ENCODE measurements at regions not wholly inside any gene's neighbourhood (a gene's known extent, or its start where the extent isn't known, plus 50 kb on each side); places are given as distances from the start of the nearest gene placed in this dataset.

GRCh38 chr17:53659181-53659580 lies 163.5 kb upstream of the KIF2B start:
- no peak for TF ChIP-seq FOXK1 (CRISPR knock-in tag; IDR thresholded peaks at IDR 0.05; ENCODE audit: borderline replicate concordance, low read depth)
- no peak for TF ChIP-seq FOXA3 (CRISPR knock-in tag; IDR thresholded peaks at IDR 0.05)
- Histone ChIP-seq H4K20me1 (ENCODE audit: insufficient read depth, low read length) (no peaks in the 10 kb centered on the region), H3K36me3 (replicated peaks in 1 of 2; ENCODE audit: control insufficient read depth in 1 of 2, insufficient read depth in 2 of 2, low read length in 2 of 2) (no peaks in the 10 kb centered on the region), H3K9ac (ENCODE audit: insufficient read depth, low read depth, low read length) (no peak overlapping the region), H2AFZ (ENCODE audit: low read length) (no peak overlapping the region), H3K27ac (ENCODE audit: extremely low read length, insufficient read depth, low read length) (no peak overlapping the region), H3K4me2 (ENCODE audit: low read depth, low read length) (no peak overlapping the region), H3K4me1 (ENCODE audit: insufficient read depth, low read length) (no peaks in the 10 kb centered on the region), H3K27me3 (ENCODE audit: control insufficient read depth in 1 of 2, insufficient read depth in 2 of 2, low read length in 2 of 2) (no peaks in the 10 kb centered on the region), H3K4me3 (replicated peaks in 1 of 3; ENCODE audit: insufficient read depth in 1 of 3, low read depth in 2 of 3, low read length in 3 of 3) (no peak overlapping the region), H3K79me2 (ENCODE audit: insufficient read depth, low read length) (no peaks in the 10 kb centered on the region), H3K9me3 (ENCODE audit: low read length) (peaks cover 73% of the 10 kb centered on the region)
- intact Hi-C loops (cut with micrococcal nuclease; ENCODE audit: unreplicated experiment) (no loop called here), in situ Hi-C loops (cut with HindIII; ENCODE audit: extremely low pct_ligation_motif_present, low pct_unique_long_range_greater_than_20kb) (loop anchor here (25.0 kb wide), 1 partner anchor 97 kb away; no protein-coding TSS in a partner anchor)
- FAIRE-seq, result no peak
- no peak for ATAC-seq
- ChIA-PET CTCF (ENCODE audit: low intra/inter-chr PET ratio, low total read pairs) (no interaction called here), POLR2A (no interaction called here)
- WGBS (ENCODE audit: low lambda C conversion rate), result 0% methylated on average over 1 of the region's 1 CpG
- no peak for DNase-seq (ENCODE audit: low spot score)
- no TSS peak for BruUV-seq (replicated peaks)

GRCh38 chr17:53655591-53655990 lies 167.1 kb upstream of the KIF2B start:
- H3K4me2 ChIP-seq (ENCODE audit: low read depth, low read length), result no peak overlapping the region
- no peaks in the 10 kb centered on the region for H3K4me1 ChIP-seq (ENCODE audit: insufficient read depth, low read length)
- TF ChIP-seq IKZF4 (CRISPR knock-in tag; IDR thresholded peaks at IDR 0.05; ENCODE audit: borderline replicate concordance, low read depth, not compliant biosample characterization) (no peak), ZSCAN31 (CRISPR knock-in tag; IDR thresholded peaks at IDR 0.05; ENCODE audit: low read depth) (no peak)
- no peaks in the 10 kb centered on the region for H3K27me3 ChIP-seq (ENCODE audit: control insufficient read depth in 1 of 2, insufficient read depth in 2 of 2, low read length in 2 of 2)
- peaks cover 65% of the 10 kb centered on the region for H3K9me3 ChIP-seq (ENCODE audit: low read length)
- FAIRE-seq, result no peak
- no peaks in the 10 kb centered on the region for H4K20me1 ChIP-seq (ENCODE audit: insufficient read depth, low read length)
- no peaks in the 10 kb centered on the region for H3K79me2 ChIP-seq (ENCODE audit: insufficient read depth, low read length)
- ChIA-PET CTCF (ENCODE audit: low intra/inter-chr PET ratio, low total read pairs) (no interaction called here), POLR2A (no interaction called here)
- ATAC-seq, result no peak
- no peaks in the 10 kb centered on the region for H3K36me3 ChIP-seq (replicated peaks in 1 of 2; ENCODE audit: control insufficient read depth in 1 of 2, insufficient read depth in 2 of 2, low read length in 2 of 2)
- H2AFZ ChIP-seq (ENCODE audit: low read length), result no peak overlapping the region
- intact Hi-C loops (cut with micrococcal nuclease; ENCODE audit: unreplicated experiment) (no loop called here), in situ Hi-C loops (cut with HindIII; ENCODE audit: extremely low pct_ligation_motif_present, low pct_unique_long_range_greater_than_20kb) (loop anchor here (25.0 kb wide), 1 partner anchor 93 kb away; no protein-coding TSS in a partner anchor)
- DNase-seq (ENCODE audit: low spot score), result no peak
- no TSS peak for BruUV-seq (replicated peaks)
- WGBS (ENCODE audit: low lambda C conversion rate), result 0% methylated on average over 1 of the region's 1 CpG
- H3K9ac ChIP-seq (ENCODE audit: insufficient read depth, low read depth, low read length), result no peak overlapping the region
- H3K4me3 ChIP-seq (replicated peaks in 1 of 3; ENCODE audit: insufficient read depth in 1 of 3, low read depth in 2 of 3, low read length in 3 of 3), result no peak overlapping the region
- no peak overlapping the region for H3K27ac ChIP-seq (ENCODE audit: extremely low read length, insufficient read depth, low read length)

Data from HepG2 (cell line).